ENCODE measurements at regions not wholly inside any gene's neighbourhood (a gene's known extent, or its start where the extent isn't known, plus 50 kb on each side); places are given as distances from the start of the nearest gene placed in this dataset.

DNA sequence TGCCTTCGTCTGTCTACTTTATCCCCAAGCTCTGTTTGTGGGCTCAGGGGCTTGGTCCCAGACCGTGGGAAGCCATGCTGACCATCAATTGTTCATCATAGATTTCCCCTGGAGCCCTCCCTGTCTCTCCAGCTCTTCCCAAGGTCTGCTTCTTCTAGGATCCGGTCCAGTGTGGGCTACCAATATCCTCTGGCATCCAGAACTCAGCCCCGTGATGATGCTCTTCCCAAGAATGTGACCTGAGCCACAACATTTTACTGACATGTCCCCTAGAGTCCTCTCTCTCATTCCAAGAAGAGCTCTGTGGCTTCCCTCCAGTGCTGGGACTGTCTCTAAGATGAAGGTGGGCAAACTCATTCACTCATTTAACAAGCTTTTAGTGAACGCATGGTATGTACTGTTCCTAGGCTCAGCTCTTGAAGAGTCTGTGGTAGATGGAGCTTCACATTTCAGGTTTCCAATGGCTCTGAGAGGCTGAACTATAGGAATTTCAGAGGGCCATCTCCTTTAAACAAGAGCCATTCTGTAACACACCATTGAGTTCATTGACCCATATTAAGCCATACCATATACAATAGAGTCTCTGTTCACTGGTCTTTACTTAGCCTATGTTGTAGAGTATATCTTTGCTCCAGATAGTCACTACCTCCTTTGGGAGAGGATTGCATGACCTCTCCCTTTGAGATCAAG is 142.0 kb upstream of the APCDD1 start:
- no peak for DNase-seq (ENCODE audit: low spot score)

DNA sequence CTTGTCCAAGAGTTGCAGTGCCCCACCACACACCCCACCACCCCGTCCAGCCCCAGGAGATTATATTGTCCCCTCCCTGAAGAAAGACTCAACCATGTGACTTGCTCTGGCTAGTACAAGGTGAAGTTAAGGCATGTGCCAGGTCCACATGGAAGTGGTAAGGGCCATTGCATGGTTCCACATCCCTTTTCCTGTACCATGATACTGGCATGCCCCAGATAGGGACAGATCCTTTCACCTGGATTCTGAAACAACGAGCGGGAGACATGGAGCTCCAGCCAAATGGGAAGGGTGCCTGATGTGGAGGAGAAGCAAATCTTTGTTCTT is 141.5 kb upstream of the APCDD1 start:
- DNase-seq (ENCODE audit: low spot score), result no peak

DNA sequence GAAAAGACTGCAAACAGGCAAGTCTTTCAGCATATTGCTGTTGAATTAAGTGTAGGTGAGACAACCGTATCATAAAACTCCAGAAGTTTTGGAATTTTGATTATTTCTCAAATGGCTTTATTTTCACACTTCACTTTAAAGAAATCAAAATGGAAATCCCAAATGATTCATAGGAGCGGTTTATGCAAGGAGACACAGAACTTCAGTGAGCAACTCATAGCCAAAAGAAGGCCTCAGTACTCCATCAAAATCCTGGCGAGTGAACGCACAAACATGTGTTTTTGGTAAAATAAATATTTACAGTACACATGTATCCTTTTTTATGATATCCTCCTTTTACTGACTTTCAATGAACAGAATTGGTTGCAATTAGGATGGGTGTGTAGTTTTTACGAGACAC is 140.4 kb upstream of the APCDD1 start:
- no peak for DNase-seq (ENCODE audit: low spot score)

DNA sequence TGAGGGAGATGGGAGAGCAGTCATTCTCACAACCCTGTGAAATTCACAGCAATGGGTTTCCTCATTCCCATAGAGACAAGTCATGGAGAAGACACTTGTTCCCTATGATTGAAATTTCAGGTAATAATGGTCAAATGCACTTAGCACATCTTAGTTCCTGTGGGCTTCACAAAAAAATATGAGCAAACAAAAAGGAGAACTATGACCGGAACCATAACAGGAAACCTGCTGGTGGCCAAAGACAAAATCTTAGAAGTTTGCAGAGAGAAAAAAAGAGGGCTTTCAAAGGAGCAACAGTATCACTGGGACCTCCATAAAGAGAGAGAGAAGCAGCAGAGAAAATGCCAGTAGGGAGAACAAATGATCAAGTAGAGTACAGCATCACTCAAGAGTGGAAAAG is 138.9 kb upstream of the APCDD1 start:
- DNase-seq (ENCODE audit: low spot score), result no peak

DNA sequence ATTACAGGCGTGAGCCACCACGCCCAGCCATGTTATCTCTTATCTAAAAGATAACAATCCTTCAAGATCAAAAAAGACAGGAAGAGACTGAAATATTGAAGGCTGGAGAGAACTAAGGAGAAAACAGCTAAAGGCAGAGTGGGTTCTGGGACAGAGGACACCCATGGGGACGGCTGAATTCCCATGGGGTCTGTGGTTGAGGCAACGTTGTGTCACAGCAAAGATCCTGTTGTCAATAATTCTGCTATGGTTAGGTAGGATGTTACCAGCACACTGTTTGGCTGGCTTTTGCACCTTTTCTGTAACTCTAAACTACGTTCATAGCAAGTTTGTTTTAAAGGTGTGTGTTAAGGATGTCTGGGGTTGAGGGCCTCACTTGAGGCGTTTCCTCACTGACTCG is 137.7 kb upstream of the APCDD1 start:
- no peak for DNase-seq (ENCODE audit: low spot score)

DNA sequence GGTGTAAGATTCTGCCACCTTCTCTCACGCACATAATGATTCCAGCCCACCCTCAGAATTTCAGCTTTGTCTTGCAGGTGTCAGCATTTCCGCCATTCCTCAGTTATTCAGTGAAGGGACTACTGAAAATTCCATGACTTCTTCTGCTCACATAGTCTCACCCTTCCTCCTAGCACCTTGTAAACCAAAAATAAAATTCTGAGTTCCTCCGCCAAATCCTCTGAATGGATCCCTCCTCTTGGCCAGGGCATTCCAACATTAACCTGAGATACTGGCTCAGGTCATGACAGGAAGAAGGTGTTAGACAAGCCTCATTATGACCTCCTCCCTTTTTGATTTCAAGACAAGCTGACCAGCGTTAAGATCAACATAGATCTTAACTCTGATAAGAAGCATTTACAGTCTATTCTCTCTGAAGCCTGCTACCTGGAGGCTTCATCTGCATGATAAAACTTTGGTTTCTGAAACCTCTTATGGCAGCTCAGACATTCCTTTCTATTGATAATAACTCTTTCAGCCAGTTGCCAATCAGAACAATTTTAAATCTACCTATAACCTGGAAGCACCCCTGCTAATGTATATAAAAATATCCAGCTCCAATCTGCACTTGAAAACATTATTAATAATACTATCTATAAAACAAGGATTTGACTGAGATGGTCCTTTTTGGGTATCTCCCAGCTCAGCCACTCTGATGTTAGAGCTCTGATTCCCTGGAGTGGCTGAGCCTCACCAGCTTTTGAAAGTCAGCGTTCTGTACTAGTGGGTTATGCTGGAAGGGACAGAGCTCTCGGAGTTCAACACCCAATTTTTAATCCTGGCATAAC is 136.4 kb upstream of the APCDD1 start:
- DNase-seq (ENCODE audit: low spot score), result no peak

DNA sequence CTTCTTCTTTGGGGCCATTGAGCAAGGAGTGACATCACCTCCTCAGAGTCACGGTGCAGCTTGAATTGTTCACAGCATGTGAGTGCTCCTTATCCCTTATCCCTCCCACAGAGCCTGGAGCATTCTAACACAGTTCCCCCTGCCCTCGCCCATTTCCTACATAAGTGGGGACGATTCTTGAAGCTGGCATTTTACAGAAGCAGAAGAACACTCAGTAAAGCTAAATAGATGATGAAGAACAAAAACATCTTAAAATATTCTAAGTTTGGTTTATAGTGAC is 135.8 kb upstream of the APCDD1 start:
- DNase-seq (ENCODE audit: low spot score), result no peak

DNA sequence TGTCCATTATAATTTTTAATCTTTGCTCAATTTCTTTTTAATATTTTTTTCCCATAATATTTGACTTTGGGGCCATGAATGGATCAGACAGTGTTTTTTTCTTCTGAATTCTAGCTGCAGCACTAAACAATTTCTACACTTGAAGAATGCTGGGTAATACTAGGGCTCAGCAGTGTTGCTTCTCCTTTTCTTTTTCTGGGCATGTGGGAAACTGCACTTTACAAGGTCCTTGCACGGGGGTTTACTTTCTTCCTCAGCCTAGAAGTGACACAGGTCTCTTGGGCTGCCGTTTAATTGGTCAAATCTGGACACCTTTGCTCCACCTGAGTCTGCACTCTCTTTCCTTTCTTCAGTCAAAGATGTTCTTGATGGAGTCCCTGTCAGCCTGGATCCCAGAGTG is 135.4 kb upstream of the APCDD1 start:
- no peak for DNase-seq (ENCODE audit: low spot score)

DNA sequence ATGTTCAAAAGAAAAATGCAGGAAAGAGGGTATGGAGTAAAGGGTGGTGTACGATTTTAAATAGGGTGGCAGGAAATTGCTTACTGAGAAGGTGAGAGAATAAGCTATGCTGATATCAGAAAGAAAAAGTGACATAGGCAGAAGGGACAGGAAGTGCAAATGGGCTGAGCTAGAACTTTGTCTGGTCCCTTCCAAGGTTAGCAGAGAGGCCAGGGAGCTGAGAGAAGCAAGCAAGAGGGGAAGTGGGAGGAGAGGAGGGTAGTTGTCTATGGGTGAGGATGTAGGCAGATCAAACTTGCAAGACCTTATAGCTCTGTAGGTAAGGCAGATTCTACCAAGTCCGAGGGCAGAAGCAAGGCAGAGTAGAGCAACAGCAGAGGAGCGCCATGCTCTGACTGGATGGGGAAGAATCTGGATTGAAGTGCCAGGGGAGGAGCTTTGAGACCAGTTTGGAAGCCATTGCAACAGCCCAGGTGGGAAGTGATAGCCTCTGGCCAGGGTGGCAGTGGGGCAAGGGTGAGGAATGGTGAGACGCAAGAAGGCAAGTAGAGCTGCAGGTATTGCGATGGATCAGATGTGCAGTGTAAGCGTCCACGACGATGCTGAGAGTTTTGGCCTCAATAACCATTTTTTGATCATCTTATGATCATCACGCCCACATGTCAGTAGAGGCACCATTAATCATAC is 134.4 kb upstream of the APCDD1 start:
- DNase-seq (ENCODE audit: low spot score), result no peak

DNA sequence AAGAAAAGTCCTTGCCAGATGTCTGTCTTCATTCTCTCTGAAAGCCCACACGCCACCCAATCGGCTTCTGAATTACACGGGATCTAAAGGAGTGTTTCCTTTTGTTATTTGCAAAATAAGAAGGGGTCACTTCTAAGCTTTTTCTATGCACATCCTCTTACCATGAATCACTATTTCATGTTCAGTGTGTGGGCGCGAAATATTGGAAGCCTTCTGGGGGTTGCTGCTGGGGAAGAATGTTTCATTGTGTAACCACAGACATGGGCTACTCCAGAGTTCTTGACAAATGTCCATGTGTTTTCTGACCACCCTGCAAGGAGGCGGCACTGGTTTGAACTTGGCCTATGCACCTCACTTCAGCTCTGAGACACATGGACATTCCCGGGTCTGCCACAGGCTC is 133.6 kb upstream of the APCDD1 start:
- DNase-seq (ENCODE audit: low spot score), result no peak

DNA sequence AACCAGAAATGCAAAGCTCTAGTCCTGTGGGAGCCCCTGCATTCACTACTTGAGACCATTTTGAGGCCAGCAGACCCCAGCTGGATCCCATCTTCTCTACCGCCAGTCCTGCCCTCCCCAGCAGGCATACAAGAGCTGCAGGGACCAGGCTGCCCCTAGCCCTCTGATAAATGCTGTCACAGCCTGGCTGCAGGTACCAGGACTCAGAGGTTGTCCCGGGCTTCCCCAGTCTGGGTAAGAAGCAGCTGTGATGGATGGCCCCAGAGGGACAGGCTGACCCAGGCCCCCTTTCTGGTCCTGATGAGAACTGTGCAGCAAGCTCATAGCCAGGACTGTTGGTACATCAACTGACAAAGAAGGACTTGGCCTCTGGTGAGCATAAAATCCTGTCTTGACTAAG is 132.9 kb upstream of the APCDD1 start:
- DNase-seq (ENCODE audit: low spot score), result no peak

DNA sequence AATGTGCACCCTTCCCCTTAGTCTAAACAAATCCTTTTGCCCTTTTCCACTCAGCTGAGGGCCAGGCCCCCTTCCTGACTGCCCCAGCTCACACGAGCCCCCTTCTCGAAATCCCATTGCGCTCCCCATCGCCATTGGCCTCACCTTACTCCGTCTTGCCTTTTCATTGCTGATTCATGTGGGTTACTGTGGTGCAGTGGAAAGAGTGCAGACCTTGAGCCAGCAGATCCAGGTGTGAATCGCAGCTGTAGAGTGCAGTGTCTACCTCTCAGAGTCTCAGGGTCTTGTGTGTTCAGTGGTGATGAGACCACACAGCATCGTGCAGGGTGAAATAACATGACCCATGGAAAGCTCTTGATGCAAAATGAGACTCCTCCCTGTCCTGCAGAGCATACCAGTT is 132.4 kb upstream of the APCDD1 start:
- no peak for DNase-seq (ENCODE audit: low spot score)

DNA sequence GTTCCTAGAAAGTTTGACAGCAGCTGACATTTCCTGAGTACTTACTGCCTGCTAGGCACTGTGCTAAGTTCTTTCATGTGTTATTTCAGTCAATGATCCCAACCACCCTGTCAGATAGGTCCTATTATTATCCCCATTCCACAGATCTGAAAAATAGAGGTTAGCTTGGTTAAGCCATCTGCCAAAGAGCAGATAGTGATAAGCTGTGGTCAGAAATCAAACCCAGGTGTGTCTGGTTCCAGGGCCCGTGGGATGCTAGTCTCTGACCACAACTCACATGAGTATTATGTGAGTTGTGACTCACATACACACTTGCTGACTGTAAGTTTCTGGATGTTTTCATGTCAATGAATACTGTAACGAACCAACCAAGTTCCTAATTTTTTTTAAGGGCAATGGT is 132.0 kb upstream of the APCDD1 start:
- no peak for DNase-seq (ENCODE audit: low spot score)

DNA sequence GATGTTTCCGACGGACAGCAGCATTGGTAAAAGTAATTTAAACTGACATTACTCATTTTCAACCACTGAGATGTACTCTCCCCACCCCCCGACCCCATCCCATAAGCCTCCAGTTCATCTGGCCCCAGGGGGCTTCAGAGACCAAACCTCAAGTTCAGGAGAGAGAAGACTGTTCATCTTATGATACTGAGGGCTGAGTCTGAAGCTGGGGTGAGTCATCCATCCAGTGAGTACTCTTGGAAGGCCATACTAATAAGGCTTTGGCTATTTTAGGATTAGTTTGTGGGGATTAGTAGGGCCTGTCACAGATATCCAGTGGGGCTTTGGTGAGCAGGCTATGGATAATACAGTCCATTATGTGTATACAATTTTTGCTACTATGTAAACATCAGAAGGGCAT is 125.3 kb upstream of the APCDD1 start:
- no peak for DNase-seq (ENCODE audit: low spot score)

DNA sequence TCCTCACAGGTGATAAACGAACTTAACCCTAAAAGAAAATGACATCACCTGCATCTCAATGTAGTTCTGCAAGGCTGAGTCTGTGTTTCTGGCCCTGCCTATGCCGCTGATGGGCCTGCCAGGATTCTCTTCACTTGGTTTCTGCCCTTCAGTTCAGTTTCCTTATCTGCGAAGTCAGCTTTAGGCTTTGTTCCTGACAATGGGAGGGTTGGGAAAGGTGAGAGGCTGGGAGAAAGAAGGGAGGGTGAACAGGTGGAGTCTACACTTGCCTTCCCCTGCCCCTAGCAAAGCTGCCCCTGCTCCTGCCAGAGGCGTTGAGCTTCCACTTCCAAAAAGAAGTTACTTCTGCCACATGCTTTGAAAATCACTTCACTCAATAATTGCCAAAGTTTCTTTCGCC is 124.0 kb upstream of the APCDD1 start:
- no peak for DNase-seq (ENCODE audit: low spot score)

DNA sequence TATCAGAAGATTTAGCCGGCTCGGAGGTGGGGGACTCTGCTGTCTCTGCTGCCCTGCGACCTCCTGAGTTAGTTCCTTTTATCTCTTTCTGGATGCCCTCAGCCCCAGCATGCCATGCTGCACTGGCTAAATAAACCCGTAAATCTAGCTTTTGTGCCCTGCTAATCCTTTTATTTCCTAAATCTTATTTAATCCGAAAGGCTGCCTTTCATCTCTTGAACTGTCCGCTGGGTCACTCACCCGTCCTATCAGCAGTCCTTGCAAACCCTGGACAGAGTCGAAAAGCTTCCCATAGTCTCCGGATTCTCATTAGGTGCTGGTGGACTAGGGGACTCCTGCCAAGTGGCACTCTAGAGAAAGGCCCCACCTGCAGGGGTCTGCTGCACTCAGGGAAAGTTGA is 122.0 kb upstream of the APCDD1 start:
- no peak for DNase-seq (ENCODE audit: low spot score)

DNA sequence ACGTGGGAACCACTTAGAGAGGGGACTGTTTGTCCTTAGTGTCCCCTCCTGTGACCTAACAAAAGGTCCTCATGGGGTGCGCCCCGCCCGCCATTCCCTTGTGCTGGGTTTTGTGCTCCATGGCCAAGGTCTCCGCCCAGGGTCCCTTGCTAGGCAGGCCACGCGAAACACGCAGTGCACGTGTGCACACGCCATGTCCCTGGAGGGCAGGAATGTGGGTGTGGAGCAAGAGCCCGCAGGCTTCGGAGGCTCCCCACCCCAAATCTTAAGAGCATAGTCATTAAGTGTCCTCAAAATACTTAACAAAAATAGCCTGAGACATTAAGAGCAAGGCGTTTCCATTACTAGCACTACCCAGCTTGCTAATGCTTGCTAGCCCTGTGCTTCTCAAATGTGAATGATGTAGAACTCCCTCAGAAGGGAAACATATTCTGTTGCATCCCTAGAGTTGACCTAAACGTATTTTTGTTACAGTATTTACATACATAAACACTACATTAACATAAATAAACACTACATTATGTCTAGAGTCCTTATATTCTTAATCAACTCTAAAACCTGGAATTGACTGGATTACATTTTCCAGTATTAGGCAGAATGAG is 117.6 kb upstream of the APCDD1 start:
- no peak for DNase-seq (ENCODE audit: low spot score)

DNA sequence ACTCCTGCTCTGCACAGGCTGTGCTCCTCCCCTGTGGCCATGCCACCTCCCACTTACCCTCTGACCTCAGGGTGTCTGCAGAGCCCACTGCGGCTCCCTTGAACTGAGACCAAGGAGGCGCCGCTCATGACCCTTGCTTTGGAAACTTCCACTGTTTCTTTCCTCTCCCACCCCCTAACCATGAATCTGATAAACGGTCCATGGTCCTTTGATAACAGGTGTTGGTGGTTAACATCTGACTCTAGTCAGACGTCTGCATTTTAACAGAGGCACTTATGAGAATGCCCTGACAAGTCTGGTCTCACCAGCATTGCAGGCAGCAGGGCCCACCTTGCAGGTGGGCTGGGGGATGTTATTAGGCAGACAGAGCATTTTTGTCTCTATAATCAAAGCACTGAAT is 113.6 kb upstream of the APCDD1 start:
- DNase-seq (ENCODE audit: low spot score), result no peak

DNA sequence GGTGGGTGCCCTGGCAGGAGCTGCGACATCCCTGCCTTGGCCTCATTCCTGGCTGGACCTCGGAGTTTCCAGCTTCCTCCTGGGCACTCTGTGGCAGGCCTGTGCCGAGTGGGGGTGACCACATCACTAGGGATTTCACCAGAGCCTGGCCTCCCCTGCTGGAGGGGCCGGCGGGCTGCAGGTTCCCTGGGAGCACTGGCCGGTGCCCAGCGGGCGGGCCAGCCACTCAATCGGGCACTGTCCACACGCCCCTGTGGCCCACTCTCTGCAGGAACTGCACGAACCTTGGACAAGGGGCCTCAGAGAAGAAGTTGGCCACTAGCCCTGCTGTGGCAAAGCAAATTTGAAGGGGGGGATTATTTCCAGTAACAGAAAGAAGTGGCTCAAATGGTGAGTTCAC is 110.7 kb upstream of the APCDD1 start:
- no peak for DNase-seq (ENCODE audit: low spot score)

DNA sequence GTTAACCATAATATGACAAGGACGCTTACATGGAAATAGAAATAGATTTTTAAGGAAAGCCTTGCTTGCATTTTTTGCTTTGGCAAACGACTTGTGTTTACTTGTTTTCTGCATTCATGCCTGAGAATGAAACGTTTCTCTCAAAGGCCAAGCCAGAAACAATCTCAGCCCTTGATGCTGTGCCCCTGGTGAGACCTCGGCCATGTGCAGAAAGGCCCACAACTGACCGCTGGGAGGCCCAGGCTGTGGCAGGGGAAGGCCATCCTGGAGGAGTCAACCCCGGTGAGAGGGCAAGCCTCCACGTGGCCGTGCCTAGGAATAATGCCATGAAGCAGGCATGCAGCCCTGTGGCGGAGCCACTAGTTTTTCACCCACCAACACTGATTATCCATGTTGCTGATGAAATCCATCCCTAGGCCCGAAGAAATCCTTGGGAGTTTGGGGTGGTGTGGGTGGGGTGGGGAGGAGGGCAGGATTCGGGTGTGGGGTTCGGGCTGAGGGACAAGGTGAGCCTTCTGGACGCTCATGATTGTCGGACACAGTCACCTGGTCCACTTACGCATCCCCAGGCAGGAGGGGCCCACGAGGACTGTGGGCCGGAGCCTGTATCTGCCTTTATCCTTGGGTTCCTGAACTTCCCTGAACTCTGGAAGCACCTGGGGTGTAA is 107.6 kb upstream of the APCDD1 start:
- DNase-seq (ENCODE audit: low spot score), result no peak

DNA sequence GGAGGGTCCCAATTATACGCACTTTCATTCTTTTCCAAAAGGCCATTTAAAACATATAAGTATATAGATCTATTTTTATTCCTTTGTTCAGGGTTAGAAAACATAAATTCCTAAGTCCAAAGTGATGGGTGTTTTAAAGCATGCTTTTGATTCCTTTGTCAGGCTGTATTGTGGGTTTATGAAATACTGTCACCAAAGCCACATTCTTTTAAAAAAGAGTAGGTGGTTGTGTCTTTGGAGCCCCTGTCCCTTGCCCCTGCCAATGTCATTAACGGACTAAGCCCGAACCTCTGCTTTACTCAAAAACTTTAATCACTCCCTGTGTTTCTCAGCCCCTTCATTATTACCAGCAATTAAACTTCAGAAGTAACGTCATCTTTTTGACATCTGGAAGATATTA is 104.9 kb upstream of the APCDD1 start:
- no peak for DNase-seq (ENCODE audit: low spot score)

DNA sequence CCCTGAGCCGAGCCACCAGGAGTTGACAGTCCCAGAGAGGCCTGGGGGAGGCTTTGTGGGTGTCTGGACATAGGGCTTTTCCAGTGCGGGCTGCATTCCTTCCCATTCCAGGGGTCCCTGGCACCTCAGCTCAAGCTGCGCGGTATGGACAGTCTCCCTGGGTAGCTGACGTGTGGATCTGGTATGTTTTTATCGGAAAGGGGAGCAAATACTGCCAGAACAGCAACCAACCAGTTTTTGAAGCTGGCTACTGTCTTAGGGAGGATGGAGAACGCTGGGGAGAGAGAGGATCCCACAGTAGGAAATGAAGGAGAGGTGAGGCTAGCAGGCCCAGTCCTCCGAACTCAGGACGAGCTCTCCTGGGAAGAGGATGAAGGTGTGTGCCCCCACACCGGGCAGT is 103.8 kb upstream of the APCDD1 start:
- DNase-seq (ENCODE audit: low spot score), result no peak

All from HT-29 (cell line).